GM06990 (cell line): ENCODE measurements at regions not wholly inside any gene's neighbourhood (a gene's known extent, or its start where the extent isn't known, plus 50 kb on each side); places are given as distances from the start of the nearest gene placed in this dataset.

Source experiments
- DNase-seq: peaks from one replicate; pipeline ENCODE4 v3.0.0-alpha.2; 2011; ENCODE audit not compliant: insufficient read length; ENCODE audit errors: extremely low read depth
- H3K27me3 ChIP-seq: replicated peaks from 2 replicates; pipeline ENCODE4 v1.6.0; 2011; ENCODE audit warnings: low read length; ENCODE audit not compliant: control insufficient read depth, insufficient read depth
- H3K36me3 ChIP-seq: 2 replicates; pipeline ENCODE4 v1.5.1; 2011; ENCODE audit warnings: low read length; ENCODE audit not compliant: control insufficient read depth, insufficient read depth
- H3K4me3 ChIP-seq: replicated peaks from 2 replicates; pipeline ENCODE4 v1.5.1; 2011; ENCODE audit warnings: low read depth, mild to moderate bottlenecking, control low read depth, low read length
- TF ChIP-seq, protein P1 (sequence below): IDR thresholded peaks from 2 replicates; pipeline ENCODE4 v1.5.1; 2011; ENCODE audit warnings: low read length, control low read depth, mild to moderate bottlenecking, inconsistent platforms; ENCODE audit not compliant: insufficient read depth, poor library complexity, severe bottlenecking

DNA sequence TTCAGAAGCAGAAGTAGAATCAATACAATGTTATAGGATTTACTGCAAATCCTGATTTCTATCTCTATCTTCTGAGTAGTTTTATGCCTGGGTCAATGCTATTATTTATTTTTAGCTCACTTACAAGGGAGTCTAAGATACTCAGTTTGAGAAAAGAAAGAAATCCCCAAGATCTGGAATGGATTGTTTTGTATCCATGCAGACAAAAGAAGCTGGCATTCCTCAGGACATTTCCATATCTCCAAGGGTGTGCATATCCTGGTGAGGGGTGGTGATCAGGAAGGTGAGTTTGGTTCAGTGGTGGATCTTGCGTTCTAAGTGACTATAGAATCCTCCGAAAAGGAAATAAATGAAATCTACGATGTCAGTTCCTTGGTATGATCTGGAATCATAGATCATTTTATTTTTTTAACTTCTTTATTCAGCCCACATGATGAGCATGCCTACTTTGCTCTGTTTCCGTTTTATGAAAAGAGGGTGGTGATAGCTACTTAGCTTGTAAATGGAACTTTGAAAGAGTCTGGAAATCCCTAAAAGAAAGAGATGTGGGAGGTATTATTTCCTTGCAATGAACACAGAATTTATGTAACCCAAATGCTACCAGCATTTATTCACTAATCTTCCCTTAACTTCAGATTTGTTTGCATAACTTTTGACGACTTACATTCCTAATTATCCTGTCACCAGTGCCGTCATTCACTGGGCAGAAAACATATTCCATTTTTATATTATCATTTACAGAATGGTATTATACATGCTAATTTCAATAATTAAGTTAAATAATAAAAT lies 81.1 kb upstream of the RAPGEF2 start:
- no peak for DNase-seq
- Histone ChIP-seq H3K27me3 (no peaks in the 10 kb centered on the region), H3K36me3 (no peaks in the 10 kb centered on the region), H3K4me3 (no peak overlapping the region)
- TF ChIP-seq, protein P1, sequence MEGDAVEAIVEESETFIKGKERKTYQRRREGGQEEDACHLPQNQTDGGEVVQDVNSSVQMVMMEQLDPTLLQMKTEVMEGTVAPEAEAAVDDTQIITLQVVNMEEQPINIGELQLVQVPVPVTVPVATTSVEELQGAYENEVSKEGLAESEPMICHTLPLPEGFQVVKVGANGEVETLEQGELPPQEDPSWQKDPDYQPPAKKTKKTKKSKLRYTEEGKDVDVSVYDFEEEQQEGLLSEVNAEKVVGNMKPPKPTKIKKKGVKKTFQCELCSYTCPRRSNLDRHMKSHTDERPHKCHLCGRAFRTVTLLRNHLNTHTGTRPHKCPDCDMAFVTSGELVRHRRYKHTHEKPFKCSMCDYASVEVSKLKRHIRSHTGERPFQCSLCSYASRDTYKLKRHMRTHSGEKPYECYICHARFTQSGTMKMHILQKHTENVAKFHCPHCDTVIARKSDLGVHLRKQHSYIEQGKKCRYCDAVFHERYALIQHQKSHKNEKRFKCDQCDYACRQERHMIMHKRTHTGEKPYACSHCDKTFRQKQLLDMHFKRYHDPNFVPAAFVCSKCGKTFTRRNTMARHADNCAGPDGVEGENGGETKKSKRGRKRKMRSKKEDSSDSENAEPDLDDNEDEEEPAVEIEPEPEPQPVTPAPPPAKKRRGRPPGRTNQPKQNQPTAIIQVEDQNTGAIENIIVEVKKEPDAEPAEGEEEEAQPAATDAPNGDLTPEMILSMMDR = no peak

DNA sequence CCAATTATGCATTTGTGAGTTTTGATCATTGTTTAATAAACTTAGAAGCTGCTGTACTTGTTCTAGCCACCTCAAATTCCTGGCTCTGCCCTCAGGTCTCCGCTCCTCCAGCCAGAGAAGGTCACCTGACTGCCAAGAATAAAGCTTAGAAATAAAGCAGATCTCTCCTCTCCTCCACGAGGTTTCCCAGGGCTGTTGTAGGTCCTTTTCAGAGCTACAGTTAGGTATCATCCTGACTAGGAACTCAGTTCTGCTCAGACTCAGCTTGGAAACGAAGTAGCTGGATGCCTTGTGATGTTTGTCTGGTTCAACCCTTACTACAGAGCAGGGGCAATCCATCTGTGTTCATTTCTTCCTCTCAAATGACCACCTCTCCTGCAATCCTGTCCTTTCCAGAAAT lies 79.1 kb upstream of the RAPGEF2 start:
- TF ChIP-seq, protein P1 = no peak
- DNase-seq = no peak
- Histone ChIP-seq H3K27me3 (no peaks in the 10 kb centered on the region), H3K4me3 (no peak overlapping the region), H3K36me3 (no peaks in the 10 kb centered on the region)

DNA sequence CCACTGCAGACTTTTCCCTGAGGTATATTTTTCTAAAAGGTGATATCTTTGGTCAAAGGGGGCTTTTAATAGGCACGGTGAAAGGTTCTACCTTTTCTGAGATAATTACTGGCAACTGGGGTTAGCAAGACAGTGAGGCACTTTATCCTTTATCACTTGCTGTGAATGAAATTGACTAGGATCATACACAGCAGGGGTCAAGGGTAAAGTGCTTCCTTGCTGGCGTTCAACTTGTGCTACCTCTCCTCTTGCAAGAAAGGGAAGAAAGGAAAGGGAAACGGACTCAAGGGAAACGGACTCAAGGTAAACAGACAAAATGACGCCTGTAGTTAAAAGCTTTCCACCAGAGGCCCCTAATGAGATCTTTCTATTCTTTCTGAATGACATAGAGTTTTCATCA lies 78.6 kb upstream of the RAPGEF2 start:
- Histone ChIP-seq H3K4me3 (no peak overlapping the region), H3K27me3 (no peaks in the 10 kb centered on the region), H3K36me3 (no peaks in the 10 kb centered on the region)
- TF ChIP-seq, protein P1 = no peak
- DNase-seq = no peak

DNA sequence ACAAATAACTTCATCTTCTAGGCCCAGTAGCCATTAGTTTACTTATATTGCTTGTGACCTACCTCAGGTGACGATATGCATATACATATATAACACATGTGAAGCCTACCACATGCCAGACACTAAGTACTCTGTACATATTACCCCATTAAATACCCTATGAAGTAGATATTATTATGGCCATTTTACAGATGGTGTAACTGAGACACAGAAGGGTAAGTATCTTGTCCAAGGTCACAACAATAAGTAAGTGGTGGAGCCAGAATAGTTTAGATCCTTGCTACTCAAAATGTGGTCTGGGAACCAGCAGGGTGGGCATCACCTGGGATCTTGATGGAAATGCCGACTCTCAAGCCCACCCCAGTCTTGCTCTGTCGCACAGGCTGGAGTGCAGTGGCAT lies 78.1 kb upstream of the RAPGEF2 start:
- no peaks in the 10 kb centered on the region for H3K27me3 ChIP-seq
- TF ChIP-seq, protein P1 = no peak
- DNase-seq = no peak
- no peak overlapping the region for H3K4me3 ChIP-seq
- no peaks in the 10 kb centered on the region for H3K36me3 ChIP-seq

DNA sequence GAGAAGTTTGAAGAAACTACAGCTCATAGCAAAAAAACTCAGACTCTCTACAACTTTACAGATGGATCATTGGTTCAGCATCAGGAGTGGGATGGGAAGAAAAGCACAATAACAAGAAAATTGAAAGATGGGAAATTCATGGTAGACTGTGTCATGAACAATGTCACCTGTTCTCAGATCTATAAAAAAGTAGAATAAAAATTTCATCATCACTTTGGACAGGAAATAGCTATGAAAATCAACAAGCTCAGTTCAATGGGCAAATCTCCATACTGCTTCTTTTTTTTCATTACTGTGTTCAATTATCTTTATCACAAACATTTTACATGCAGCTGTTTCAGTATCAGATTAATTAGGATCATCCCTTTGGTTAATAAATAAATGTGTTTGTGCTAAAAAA lies 76.5 kb upstream of the RAPGEF2 start:
- Histone ChIP-seq H3K4me3 (no peak overlapping the region), H3K36me3 (no peaks in the 10 kb centered on the region), H3K27me3 (no peaks in the 10 kb centered on the region)
- no peak for DNase-seq
- TF ChIP-seq, protein P1 = no peak
